ENCODE measurements at regions not wholly inside any gene's neighbourhood (a gene's known extent, or its start where the extent isn't known, plus 50 kb on each side); places are given as distances from the start of the nearest gene placed in this dataset.

- no peaks in the 10 kb centered on the region for H3K27me3 ChIP-seq
- H3K9me3 ChIP-seq, result no peaks in the 10 kb centered on the region
- no peak for DNase-seq
- H3K36me3 ChIP-seq, result no peaks in the 10 kb centered on the region
- H3K4me1 ChIP-seq, result no peaks in the 10 kb centered on the region
- TF ChIP-seq, protein P1, sequence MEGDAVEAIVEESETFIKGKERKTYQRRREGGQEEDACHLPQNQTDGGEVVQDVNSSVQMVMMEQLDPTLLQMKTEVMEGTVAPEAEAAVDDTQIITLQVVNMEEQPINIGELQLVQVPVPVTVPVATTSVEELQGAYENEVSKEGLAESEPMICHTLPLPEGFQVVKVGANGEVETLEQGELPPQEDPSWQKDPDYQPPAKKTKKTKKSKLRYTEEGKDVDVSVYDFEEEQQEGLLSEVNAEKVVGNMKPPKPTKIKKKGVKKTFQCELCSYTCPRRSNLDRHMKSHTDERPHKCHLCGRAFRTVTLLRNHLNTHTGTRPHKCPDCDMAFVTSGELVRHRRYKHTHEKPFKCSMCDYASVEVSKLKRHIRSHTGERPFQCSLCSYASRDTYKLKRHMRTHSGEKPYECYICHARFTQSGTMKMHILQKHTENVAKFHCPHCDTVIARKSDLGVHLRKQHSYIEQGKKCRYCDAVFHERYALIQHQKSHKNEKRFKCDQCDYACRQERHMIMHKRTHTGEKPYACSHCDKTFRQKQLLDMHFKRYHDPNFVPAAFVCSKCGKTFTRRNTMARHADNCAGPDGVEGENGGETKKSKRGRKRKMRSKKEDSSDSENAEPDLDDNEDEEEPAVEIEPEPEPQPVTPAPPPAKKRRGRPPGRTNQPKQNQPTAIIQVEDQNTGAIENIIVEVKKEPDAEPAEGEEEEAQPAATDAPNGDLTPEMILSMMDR (IDR thresholded peaks at IDR 0.05; ENCODE audit: low read depth, low read length), result no peak
- H3K4me3 ChIP-seq (ENCODE audit: low read depth, low read length), result no peak overlapping the region
Measured at GRCh38 chr18:77566604-77567003, 317.0 kb downstream of the GALR1 start.

DNA sequence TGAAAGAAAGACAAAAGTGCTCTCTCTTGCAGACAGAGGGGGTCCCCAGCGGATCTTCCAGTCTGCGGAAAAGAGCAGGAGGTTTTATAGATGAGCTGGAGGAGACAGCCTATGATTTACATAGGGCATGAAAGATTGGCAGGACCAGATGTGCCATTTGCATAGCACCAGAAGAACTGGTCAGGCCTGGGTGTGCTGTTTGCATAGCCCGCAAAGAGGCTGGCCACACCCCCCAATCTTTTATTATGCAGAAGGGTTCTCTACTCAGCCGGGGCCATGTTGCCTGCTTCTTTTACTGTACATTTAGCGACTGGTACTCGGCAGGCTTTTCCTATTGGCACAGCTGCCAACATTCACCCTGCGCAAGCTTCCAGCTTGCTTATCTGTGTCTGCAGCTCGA, 317.6 kb downstream of the GALR1 start:
- Histone ChIP-seq H3K4me1 (no peaks in the 10 kb centered on the region), H3K27me3 (no peaks in the 10 kb centered on the region), H3K36me3 (no peaks in the 10 kb centered on the region), H3K9me3 (no peaks in the 10 kb centered on the region), H3K4me3 (ENCODE audit: low read depth, low read length) (no peak overlapping the region)
- TF ChIP-seq, protein P1 (IDR thresholded peaks at IDR 0.05; ENCODE audit: low read depth, low read length), result no peak
- no peak for DNase-seq

DNA sequence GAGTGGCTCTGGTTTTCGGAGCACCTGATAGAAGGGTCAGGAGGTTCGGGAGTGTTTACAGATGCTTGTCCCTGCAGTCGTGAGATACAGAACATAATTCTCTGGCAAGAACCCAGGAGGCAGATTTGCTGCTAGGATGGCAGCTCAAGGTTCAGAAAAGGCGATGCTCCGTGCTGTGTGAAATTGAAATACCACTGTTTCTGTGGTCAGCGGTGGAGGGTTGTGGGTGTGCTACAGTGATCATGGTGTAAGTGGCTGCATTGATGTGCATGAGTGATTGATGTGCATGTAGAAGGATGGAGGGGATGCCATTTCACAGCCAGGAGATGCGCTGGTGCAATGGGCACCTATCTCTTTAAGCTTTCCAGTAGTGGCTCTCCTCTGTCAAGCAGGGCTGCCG, 322.1 kb downstream of the GALR1 start:
- H3K9me3 ChIP-seq, result no peaks in the 10 kb centered on the region
- TF ChIP-seq, protein P1 (IDR thresholded peaks at IDR 0.05; ENCODE audit: low read depth, low read length), result no peak
- no peak overlapping the region for H3K4me3 ChIP-seq (ENCODE audit: low read depth, low read length)
- H3K27me3 ChIP-seq, result no peaks in the 10 kb centered on the region
- H3K4me1 ChIP-seq, result no peaks in the 10 kb centered on the region; the same call in 1 of the 2 replicates
- no peaks in the 10 kb centered on the region for H3K36me3 ChIP-seq
- no peak for DNase-seq

DNA sequence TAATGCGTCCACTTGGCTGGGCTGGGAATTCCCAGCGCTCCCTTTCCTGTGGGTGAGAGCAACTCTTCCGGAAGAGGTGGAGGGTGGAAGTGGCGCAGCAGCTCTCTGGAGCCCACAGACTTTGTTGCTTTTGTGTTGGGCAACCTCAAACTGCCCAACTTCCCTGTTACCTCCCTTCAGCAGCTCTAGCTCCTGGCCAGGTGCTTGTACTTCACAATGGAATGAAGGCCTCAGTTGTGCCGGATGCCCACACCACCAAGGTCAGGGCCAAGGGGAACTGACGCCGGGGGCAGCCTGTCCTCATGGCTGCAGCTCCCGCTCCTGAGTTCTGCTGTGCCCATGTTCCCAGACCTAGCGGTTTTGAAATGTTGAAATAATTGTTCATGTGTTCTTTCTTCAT, 322.9 kb downstream of the GALR1 start:
- DNase-seq, result no peak
- TF ChIP-seq, protein P1 (IDR thresholded peaks at IDR 0.05; ENCODE audit: low read depth, low read length), result no peak
- Histone ChIP-seq H3K27me3 (no peaks in the 10 kb centered on the region), H3K36me3 (no peaks in the 10 kb centered on the region), H3K9me3 (no peaks in the 10 kb centered on the region), H3K4me1 (no peaks in the 10 kb centered on the region; the same call in 1 of the 2 replicates), H3K4me3 (ENCODE audit: low read depth, low read length) (no peak overlapping the region)

DNA sequence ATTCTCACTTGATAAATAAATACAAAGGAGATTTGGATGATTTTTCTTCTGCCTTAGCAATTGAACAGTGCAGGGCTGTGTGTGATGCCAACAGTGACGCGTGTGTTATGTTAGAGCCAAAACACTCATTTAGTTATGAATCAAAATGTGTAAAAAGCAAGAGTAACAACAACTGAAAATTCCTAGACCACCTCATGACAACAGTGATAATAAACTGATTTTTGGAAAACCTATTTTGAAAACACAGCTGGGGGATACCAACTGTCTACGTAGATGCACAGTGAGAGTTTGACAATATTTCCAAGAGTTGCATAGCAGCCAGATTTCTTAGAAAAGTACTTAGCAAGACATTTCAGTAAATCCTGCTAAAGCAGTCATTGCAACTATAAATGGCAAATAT, 323.9 kb downstream of the GALR1 start:
- TF ChIP-seq, protein P1 (IDR thresholded peaks at IDR 0.05; ENCODE audit: low read depth, low read length), result no peak

DNA sequence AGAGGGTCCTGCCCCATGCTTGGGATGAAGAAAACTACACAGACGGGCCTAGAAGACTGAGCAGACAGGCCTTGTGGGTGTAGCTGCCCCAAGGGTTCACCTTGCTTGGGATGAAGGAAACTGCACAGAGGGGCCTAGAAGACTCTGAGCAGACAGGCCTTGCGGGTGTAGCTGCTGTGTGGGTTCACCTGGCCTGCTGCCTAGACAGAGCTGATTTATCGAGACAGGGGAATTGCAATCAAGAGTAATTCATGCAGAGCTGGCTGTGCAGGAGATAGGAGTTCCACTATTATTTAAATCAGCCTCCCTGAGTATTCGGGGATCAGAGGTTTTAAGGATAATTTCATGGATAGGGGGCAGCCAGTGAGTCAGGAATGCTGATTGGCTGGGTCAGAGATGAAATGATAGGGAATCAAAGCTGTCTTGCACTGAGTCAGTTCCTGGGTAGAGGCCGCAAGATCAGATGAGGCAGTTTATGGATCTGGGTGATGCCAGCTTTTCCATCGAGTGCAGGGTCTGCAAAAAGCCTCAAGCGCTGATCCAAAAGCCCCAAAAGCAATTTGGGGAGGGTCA, 341.4 kb downstream of the GALR1 start:
- no peaks in the 10 kb centered on the region for H3K4me1 ChIP-seq
- TF ChIP-seq, protein P1 (IDR thresholded peaks at IDR 0.05; ENCODE audit: low read depth, low read length), result no peak
- no peaks in the 10 kb centered on the region for H3K27me3 ChIP-seq
- no peak overlapping the region for H3K4me3 ChIP-seq (ENCODE audit: low read depth, low read length)
- H3K9me3 ChIP-seq, result no peaks in the 10 kb centered on the region
- no peaks in the 10 kb centered on the region for H3K36me3 ChIP-seq
- DNase-seq, result peak; percentile 24

More for the DNA sequence above, 323.9 kb downstream of the GALR1 start:
- no peaks in the 10 kb centered on the region for H3K27me3 ChIP-seq
- H3K9me3 ChIP-seq, result no peaks in the 10 kb centered on the region
- no peak overlapping the region for H3K4me3 ChIP-seq (ENCODE audit: low read depth, low read length)
- DNase-seq, result no peak
- H3K36me3 ChIP-seq, result no peaks in the 10 kb centered on the region
- no peaks in the 10 kb centered on the region; the same call in 1 of the 2 replicates for H3K4me1 ChIP-seq

Data from BE2C (cell line).